SHP77 (cell line): ENCODE measurements at regions not wholly inside any gene's neighbourhood (a gene's known extent, or its start where the extent isn't known, plus 50 kb on each side); places are given as distances from the start of the nearest gene placed in this dataset.

Source experiments
- DNase-seq, 2 experiments: peaks; one replicate each; lab custom pipeline; 2025; lab: John Stamatoyannopoulos, UW

GRCh38 chr4:14249226-14249625 lies 621.7 kb upstream of the BOD1L1 start:
- no peak for DNase-seq

GRCh38 chr4:14254252-14254651 lies 626.7 kb upstream of the BOD1L1 start:
- DNase-seq = peak; percentile 6 to 20

- no peak for DNase-seq
Measured at GRCh38 chr4:14254926-14255325, 627.4 kb upstream of the BOD1L1 start.

- no peak for DNase-seq
Measured at GRCh38 chr4:14257903-14258302, 630.4 kb upstream of the BOD1L1 start.

GRCh38 chr4:14259936-14260335 lies 632.4 kb upstream of the BOD1L1 start:
- DNase-seq = no peak

GRCh38 chr4:14260591-14260990 lies 633.1 kb upstream of the BOD1L1 start:
- DNase-seq = no peak

- no peak for DNase-seq
Measured at GRCh38 chr4:14262221-14262620, 634.7 kb upstream of the BOD1L1 start.

- DNase-seq = no peak
Measured at GRCh38 chr4:14264437-14264836, 636.9 kb upstream of the BOD1L1 start.

- no peak for DNase-seq
Measured at GRCh38 chr4:14265651-14266050, 638.1 kb upstream of the BOD1L1 start.

- DNase-seq = peak; percentile 17 to 38
Measured at GRCh38 chr4:14267373-14268060, 640.0 kb upstream of the BOD1L1 start.

GRCh38 chr4:14269824-14270223 lies 642.3 kb upstream of the BOD1L1 start:
- DNase-seq = no peak

- no peak for DNase-seq
Measured at GRCh38 chr4:14272206-14272605, 644.7 kb upstream of the BOD1L1 start.

GRCh38 chr4:14277505-14277904 lies 650.0 kb upstream of the BOD1L1 start:
- DNase-seq = no peak

GRCh38 chr4:14280567-14280966 lies 653.0 kb upstream of the BOD1L1 start:
- no peak for DNase-seq

GRCh38 chr4:14284578-14284977 lies 657.1 kb upstream of the BOD1L1 start:
- DNase-seq = no peak

GRCh38 chr4:14289708-14290107 lies 662.2 kb upstream of the BOD1L1 start:
- DNase-seq = no peak

- no peak for DNase-seq
Measured at GRCh38 chr4:14293582-14293981, 666.1 kb upstream of the BOD1L1 start.

GRCh38 chr4:14294611-14295010 lies 667.1 kb upstream of the BOD1L1 start:
- DNase-seq = no peak

- DNase-seq = no peak
Measured at GRCh38 chr4:14299166-14299565, 671.6 kb upstream of the BOD1L1 start.

- DNase-seq = no peak
Measured at GRCh38 chr4:14302021-14302420, 674.5 kb upstream of the BOD1L1 start.

GRCh38 chr4:14303856-14304255 lies 676.3 kb upstream of the BOD1L1 start:
- no peak for DNase-seq

- DNase-seq = no peak
Measured at GRCh38 chr4:14308229-14308651, 680.7 kb upstream of the BOD1L1 start.

GRCh38 chr4:14309431-14309830 lies 681.9 kb upstream of the BOD1L1 start:
- DNase-seq = no peak

GRCh38 chr4:14313757-14314156 lies 686.2 kb upstream of the BOD1L1 start:
- DNase-seq = no peak
